ENCODE measurements at regions not wholly inside any gene's neighbourhood (a gene's known extent, or its start where the extent isn't known, plus 50 kb on each side); places are given as distances from the start of the nearest gene placed in this dataset.

DNA sequence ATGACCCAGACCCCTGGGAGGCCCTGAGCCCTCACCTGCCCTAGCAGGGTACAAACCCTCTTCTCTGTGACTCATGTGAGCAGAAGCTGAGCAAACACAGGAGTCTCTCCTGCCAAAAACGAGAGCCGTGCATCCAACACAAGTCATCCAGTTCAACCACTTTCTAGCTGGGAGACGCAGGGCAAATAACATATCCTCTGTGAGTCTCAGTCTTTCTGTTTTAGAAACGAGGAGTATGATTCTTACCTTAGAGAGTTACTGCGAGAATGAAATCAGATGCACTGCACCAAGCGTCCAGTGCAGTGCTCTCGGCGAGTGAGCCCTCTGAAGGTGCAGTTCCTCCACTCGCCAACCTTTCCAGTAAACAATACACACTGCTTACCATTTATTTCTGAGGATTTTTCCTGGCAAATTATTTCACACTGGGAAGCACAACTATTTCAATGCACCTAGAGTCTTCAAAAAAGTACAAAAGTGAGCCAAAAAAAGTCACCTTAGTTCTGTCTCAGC lies 331.8 kb upstream of the MYT1L start:
- no peak overlapping the region for H3K4me3 ChIP-seq (ENCODE audit: low read depth in 1 of 2, low read length in 2 of 2)
- no peak overlapping the region for H3K9ac ChIP-seq (ENCODE audit: low read length)
- H3K27me3 ChIP-seq (ENCODE audit: control insufficient read depth in 1 of 2, insufficient read depth in 2 of 2, low read length in 2 of 2), result no peaks in the 10 kb centered on the region
- no peaks in the 10 kb centered on the region for H3K36me3 ChIP-seq (ENCODE audit: insufficient read depth, low read length)
- no peaks in the 10 kb centered on the region for H3K9me3 ChIP-seq (ENCODE audit: low read length)
- H3K4me1 ChIP-seq (ENCODE audit: insufficient read depth, low read length), result peaks cover 13% of the 10 kb centered on the region
- H3K27ac ChIP-seq (ENCODE audit: low read depth, low read length), result no peak overlapping the region

DNA sequence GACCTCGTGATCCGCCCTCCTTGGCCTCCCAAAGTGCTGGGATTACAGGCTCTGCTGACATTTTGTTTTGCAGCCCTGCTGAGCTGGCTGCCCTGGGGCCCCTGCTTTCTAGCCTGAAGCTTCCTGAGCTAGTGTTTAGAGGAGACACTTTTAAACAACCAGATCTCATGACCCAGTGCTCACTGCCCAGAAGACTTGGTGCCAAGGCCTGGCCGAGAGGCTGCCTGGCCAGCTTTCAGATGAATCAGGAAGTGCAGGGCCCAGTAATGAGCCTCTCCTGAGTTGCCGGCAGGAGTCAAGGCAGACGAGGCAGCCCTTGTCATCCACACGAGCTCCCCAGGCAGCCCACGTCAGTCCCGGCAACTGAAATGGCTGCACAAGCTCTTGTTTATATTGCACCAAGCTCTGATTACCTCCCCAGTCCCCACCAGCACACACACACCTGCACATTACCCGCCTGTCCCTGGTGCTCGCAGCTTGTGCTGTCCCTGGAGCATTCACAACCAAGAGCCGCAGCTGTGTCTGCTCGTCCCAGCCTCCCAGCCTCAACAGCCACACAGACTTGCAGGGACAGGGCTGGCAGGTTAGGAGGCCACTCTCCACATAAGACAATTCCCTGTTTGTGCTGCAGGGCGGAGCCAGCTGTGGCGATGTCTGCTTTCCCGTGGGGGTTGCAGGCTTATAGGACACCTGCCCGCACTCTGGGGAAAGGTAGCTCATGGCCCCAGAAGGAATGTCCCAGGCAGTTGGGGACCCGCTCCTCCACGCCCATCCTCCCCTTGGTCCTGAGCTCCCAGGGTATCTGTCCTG lies 331.2 kb upstream of the MYT1L start:
- H3K27ac ChIP-seq (ENCODE audit: low read depth, low read length), result no peak overlapping the region

DNA sequence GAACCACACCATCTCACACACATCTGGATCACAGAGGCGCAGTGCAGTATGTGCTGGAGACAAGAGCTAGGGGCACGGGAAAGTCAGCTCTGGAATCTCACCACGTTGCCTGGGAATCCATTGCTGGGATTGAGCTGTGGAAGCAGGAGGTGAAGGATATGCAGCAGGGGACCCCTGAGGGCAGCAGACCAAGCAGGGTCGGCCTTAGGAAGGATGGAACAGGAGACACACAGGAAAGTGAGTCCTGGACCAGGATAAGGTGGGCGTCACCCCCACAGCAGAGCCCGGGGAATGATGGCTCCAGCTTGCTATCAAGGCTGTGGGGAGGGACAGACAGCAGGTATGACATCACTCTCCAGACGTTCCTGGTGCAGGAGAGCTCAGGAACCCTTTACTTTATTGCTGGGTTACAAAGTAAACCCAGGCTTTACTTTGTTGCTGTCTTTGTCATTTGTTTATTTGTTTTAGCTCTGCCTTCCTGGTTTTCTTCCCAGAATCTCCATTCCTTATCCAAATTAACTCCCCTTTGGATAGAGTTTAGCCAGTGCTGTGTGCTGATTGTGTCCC lies 329.8 kb upstream of the MYT1L start:
- Histone ChIP-seq H3K4me1 (ENCODE audit: insufficient read depth, low read length) (peaks cover 21% of the 10 kb centered on the region), H3K9me3 (ENCODE audit: low read length) (no peaks in the 10 kb centered on the region), H3K9ac (ENCODE audit: low read length) (no peak overlapping the region), H3K36me3 (ENCODE audit: insufficient read depth, low read length) (no peaks in the 10 kb centered on the region), H3K27me3 (ENCODE audit: control insufficient read depth in 1 of 2, insufficient read depth in 2 of 2, low read length in 2 of 2) (no peaks in the 10 kb centered on the region), H3K4me3 (ENCODE audit: low read depth in 1 of 2, low read length in 2 of 2) (no peak overlapping the region), H3K27ac (ENCODE audit: low read depth, low read length) (no peak overlapping the region)

More for the DNA sequence above, 331.2 kb upstream of the MYT1L start:
- Histone ChIP-seq H3K9ac (ENCODE audit: low read length) (no peak overlapping the region), H3K4me3 (ENCODE audit: low read depth in 1 of 2, low read length in 2 of 2) (no peak overlapping the region), H3K36me3 (ENCODE audit: insufficient read depth, low read length) (no peaks in the 10 kb centered on the region), H3K4me1 (ENCODE audit: insufficient read depth, low read length) (peaks cover 13% of the 10 kb centered on the region), H3K9me3 (ENCODE audit: low read length) (no peaks in the 10 kb centered on the region), H3K27me3 (ENCODE audit: control insufficient read depth in 1 of 2, insufficient read depth in 2 of 2, low read length in 2 of 2) (no peaks in the 10 kb centered on the region)

DNA sequence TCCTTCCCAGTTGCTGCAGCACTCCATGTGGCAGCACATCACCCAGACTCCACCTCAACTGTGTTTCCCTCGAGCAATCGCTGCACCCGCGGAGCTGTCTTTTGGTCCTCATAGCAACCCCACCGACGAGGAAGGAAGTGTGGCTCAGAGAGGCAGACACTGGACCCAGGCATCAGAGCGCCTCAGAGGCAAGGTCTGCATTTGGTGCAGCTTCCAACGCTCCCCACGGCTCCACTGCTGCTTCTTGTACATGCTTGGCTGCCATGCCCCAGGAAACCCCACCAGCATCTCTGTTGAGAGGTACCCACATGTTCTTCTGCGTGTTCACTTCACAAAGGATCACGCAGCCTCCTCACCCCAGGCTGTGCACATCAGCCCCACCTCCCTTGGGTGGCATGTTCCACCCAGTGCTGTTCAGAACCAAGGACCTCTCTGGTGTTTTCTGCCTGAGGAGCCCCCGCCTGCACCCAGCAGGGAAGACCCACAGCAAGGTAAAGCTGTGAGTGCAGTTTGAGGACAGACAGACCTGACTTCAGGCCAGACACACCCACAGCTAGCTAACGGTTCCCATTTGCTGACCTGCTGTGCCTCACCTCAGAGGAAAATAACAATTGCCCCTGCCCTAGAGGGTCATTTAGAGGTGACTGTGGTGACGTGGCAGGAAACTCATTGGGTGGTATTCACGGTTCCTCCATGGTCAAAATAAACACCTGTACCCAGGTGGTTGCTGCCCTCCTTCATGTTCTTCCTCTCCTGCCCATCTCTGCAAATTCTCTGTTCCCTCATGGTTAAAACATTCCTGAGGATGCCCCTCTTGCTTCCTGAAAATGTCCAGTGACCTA lies 326.3 kb upstream of the MYT1L start:
- H3K4me1 ChIP-seq (ENCODE audit: insufficient read depth, low read length), result peaks cover 19% of the 10 kb centered on the region

DNA sequence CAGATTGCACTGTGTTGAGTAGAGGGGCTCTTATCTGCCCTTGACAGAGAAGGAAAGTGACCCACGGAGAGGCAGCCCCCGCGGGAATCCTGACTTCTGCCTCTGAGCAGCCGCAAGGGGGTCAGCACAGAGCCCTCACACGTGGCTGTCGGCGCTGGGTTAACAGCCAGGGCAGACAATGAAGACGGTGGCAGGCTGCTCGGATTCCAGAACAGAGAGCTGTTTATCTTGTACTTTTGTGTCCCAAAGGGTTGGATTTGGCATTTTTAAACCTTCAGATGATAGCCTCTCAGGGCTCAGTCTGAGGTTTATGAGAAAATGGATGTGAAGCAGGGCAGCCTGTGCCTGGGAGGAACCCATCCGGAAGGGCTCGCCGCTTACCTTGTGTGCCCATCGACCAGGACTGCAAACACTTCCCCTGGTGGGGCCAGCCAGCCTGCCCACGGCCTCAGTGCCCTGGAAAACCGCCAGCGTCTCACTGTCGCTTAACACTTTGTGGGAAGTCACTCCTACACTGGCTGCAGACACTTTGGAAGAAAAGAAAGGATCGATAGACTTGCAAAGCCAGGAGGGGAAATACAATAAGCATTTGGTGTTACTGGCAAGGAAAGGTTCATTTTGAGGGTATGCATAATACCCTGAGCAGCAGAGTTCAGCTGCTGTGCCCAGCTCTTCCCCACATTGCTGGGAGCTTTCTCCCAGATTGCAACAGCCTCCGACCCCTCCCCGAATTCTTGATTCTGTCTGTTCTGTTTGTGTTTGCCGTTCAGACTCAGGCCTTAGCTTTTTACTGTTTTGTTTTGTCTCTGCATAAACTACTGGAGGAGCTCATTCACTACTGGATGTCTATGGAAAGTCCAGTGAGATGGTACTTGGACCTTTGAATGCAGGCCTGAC lies 325.3 kb upstream of the MYT1L start:
- H3K9me3 ChIP-seq (ENCODE audit: low read length), result no peaks in the 10 kb centered on the region
- H3K4me3 ChIP-seq (ENCODE audit: low read depth in 1 of 2, low read length in 2 of 2), result no peak overlapping the region
- no peak overlapping the region for H3K9ac ChIP-seq (ENCODE audit: low read length)
- H3K4me1 ChIP-seq (ENCODE audit: insufficient read depth, low read length), result peaks cover 15% of the 10 kb centered on the region
- H3K27me3 ChIP-seq (ENCODE audit: control insufficient read depth in 1 of 2, insufficient read depth in 2 of 2, low read length in 2 of 2), result no peaks in the 10 kb centered on the region
- H3K36me3 ChIP-seq (ENCODE audit: insufficient read depth, low read length), result no peaks in the 10 kb centered on the region
- H3K27ac ChIP-seq (ENCODE audit: low read depth, low read length), result no peak overlapping the region

More for the DNA sequence above, 326.3 kb upstream of the MYT1L start:
- no peak overlapping the region for H3K27ac ChIP-seq (ENCODE audit: low read depth, low read length)
- H3K9me3 ChIP-seq (ENCODE audit: low read length), result no peaks in the 10 kb centered on the region
- H3K4me3 ChIP-seq (ENCODE audit: low read depth in 1 of 2, low read length in 2 of 2), result no peak overlapping the region
- no peaks in the 10 kb centered on the region for H3K36me3 ChIP-seq (ENCODE audit: insufficient read depth, low read length)
- no peaks in the 10 kb centered on the region for H3K27me3 ChIP-seq (ENCODE audit: control insufficient read depth in 1 of 2, insufficient read depth in 2 of 2, low read length in 2 of 2)
- H3K9ac ChIP-seq (ENCODE audit: low read length), result no peak overlapping the region

DNA sequence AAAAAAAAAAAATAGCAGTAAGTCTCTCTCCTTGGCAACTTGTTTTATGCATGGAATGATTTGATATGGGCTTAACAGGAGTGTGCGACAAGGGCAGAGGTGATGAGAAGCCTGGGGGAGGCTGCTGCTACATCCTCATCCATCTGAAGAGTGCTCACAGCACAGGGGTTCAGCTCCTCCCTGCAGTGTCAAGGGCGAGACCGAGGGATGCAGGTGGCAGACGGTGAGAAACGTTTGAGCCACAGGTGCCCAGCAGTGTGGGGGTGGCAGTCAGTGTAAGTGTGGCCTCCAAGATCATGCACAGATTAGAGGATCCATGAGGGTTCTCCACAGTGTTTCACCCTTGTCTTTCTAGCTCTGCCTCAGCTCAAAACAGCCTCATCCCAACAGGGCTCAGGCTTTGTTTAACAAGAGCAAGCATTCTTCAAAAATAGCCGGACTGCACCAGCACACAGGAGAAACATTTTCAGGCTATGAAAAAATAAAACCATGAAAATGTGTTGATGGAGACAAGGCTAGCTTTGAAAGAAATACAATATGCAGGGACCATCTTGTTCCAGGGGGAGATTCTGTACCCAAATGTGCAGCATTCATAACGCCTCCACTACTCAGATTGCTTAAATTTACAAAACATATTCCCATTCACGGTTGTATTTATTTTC lies 324.5 kb upstream of the MYT1L start:
- H3K36me3 ChIP-seq (ENCODE audit: insufficient read depth, low read length), result no peaks in the 10 kb centered on the region
- H3K27ac ChIP-seq (ENCODE audit: low read depth, low read length), result no peak overlapping the region
- no peak overlapping the region for H3K4me3 ChIP-seq (ENCODE audit: low read depth in 1 of 2, low read length in 2 of 2)
- peaks cover 8% of the 10 kb centered on the region for H3K4me1 ChIP-seq (ENCODE audit: insufficient read depth, low read length)
- H3K27me3 ChIP-seq (ENCODE audit: control insufficient read depth in 1 of 2, insufficient read depth in 2 of 2, low read length in 2 of 2), result no peaks in the 10 kb centered on the region
- no peaks in the 10 kb centered on the region for H3K9me3 ChIP-seq (ENCODE audit: low read length)
- no peak overlapping the region for H3K9ac ChIP-seq (ENCODE audit: low read length)

DNA sequence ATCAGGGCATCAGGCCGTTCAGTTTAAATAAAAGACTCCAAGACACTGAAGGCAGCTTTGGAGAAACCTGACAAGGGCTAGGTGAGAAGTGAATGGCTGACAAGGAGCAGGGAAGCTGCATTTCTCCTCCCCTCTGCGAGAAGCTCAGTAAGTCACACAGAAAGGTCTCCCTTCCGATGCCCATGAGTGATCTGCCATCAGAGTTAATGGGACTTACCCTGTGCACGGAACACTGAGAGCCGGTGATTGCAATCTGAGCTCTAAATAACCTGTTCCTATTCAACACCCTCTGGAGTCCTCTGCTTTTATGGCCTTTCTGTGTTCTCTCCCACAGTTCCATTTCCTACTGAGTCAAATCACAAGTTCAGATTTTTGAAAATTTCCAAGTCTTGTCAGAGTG lies 322.2 kb upstream of the MYT1L start:
- no peak overlapping the region for H3K9ac ChIP-seq (ENCODE audit: low read length)
- H3K4me1 ChIP-seq (ENCODE audit: insufficient read depth, low read length), result peaks cover 8% of the 10 kb centered on the region
- no peak overlapping the region for H3K27ac ChIP-seq (ENCODE audit: low read depth, low read length)
- no peaks in the 10 kb centered on the region for H3K9me3 ChIP-seq (ENCODE audit: low read length)
- H3K36me3 ChIP-seq (ENCODE audit: insufficient read depth, low read length), result no peaks in the 10 kb centered on the region
- H3K4me3 ChIP-seq (ENCODE audit: low read depth in 1 of 2, low read length in 2 of 2), result no peak overlapping the region
- no peaks in the 10 kb centered on the region for H3K27me3 ChIP-seq (ENCODE audit: control insufficient read depth in 1 of 2, insufficient read depth in 2 of 2, low read length in 2 of 2)

DNA sequence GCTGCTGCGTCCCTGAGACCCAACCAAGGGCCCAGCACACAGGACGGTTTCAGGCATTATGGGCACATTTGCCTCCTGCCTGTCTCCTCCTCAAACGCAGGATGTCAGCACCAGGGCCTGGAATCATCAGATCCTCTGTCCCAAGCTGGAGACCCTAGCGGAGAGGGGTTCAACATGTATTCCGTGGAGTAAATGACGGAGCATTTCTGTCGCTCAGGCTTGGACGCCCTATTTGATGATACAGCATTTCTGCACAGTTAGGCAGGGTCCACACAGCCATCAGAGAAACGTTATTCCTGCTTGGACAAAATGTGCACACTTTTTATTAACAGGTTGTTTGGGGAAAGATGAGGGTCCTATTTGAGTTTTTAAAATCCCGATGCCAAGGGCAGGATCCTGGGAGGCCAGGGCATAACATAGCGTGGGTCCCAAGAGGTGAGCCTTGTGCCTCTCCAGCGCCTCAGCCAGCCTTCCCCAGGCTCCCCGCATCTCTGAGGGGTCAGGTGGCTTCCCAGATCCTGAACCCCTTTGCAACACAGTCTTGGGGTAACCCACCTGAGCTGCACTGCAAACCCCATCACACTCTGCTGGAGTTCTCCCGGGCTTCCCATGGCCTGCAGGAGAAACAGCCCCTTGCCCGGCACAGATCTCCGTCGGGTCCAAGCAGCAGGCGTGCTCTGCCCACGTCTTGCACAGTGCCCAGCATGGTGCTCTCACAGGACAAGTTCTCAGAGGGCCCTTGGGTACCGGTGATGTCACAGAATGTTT lies 319.7 kb upstream of the MYT1L start:
- Histone ChIP-seq H3K27me3 (ENCODE audit: control insufficient read depth in 1 of 2, insufficient read depth in 2 of 2, low read length in 2 of 2) (no peaks in the 10 kb centered on the region), H3K4me3 (ENCODE audit: low read depth in 1 of 2, low read length in 2 of 2) (no peak overlapping the region), H3K36me3 (ENCODE audit: insufficient read depth, low read length) (no peaks in the 10 kb centered on the region), H3K9me3 (ENCODE audit: low read length) (no peaks in the 10 kb centered on the region), H3K4me1 (ENCODE audit: insufficient read depth, low read length) (no peaks in the 10 kb centered on the region), H3K9ac (ENCODE audit: low read length) (no peak overlapping the region), H3K27ac (ENCODE audit: low read depth, low read length) (no peak overlapping the region)

DNA sequence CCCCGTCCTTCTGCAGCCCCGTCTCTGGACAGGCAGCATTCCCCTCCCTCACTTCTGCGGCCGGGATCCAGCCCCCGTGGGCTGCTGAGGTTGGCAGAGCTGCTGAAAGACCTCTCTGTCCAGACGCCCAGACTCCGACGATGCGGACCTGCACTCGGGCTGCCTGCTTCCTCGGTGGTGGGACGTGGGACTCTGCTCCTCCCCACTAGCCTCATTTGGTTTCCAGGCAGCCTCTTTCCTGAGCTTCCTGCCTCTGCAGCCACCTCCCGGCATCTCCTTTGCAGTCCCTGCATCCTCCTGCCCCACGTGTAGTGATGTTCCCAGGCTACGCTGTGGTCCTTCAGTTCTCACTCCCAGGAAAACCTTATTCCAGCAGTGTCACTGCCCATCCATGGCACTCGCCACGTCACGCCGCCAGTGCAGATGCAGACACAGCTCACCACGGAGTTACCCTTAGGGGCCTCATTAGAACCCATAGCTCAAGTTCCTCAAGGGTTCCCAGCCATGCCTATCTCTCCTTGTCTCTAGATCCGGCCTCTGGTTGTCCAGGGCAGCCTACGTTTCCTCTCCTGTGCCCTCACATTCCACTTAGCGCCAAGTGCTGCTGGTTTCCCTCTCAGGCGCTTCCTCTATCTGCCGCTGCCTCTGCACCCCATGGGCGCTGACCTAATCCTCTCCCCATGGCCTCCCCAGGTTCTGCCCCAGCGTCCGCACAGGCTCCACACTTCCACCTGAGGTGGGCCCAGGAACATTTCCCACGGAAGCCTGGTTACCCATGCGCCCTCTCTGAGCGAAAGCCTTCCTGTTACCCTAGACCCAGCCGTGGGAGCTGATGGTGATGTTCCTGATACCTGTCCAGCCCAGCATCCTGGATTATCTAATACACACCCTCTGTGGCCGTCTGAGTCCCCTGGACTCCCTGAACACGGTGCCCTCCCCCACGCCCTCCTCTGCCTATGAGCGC lies 318.3 kb upstream of the MYT1L start:
- H3K4me3 ChIP-seq (ENCODE audit: low read depth in 1 of 2, low read length in 2 of 2), result no peak overlapping the region
- no peaks in the 10 kb centered on the region for H3K4me1 ChIP-seq (ENCODE audit: insufficient read depth, low read length)
- H3K27ac ChIP-seq (ENCODE audit: low read depth, low read length), result no peak overlapping the region
- H3K27me3 ChIP-seq (ENCODE audit: control insufficient read depth in 1 of 2, insufficient read depth in 2 of 2, low read length in 2 of 2), result no peaks in the 10 kb centered on the region
- H3K9ac ChIP-seq (ENCODE audit: low read length), result no peak overlapping the region
- no peaks in the 10 kb centered on the region for H3K36me3 ChIP-seq (ENCODE audit: insufficient read depth, low read length)
- no peaks in the 10 kb centered on the region for H3K9me3 ChIP-seq (ENCODE audit: low read length)

Measured in muscle layer of colon (tissue), 2 donors.